ENCODE measurements at regions not wholly inside any gene's neighbourhood (a gene's known extent, or its start where the extent isn't known, plus 50 kb on each side); places are given as distances from the start of the nearest gene placed in this dataset.

- Histone ChIP-seq H3K27me3 (ENCODE audit: insufficient read depth, low read length) (peaks cover 29% of the 10 kb centered on the region), H3K4me2 (ENCODE audit: insufficient read depth, low read length) (no peak overlapping the region)
Measured at GRCh38 chr16:86436466-86437185, 73.7 kb upstream of the FOXF1 start.

GRCh38 chr16:86437348-86437747 lies 73.0 kb upstream of the FOXF1 start:
- DNase-seq (ENCODE audit: insufficient read length, low spot score, missing footprints): no peak
- Histone ChIP-seq H3K36me3 (ENCODE audit: insufficient read depth, low read length) (no peaks in the 10 kb centered on the region), H3K79me2 (ENCODE audit: insufficient read depth, low read length) (no peaks in the 10 kb centered on the region), H3K4me1 (ENCODE audit: insufficient read depth, low read length) (no peaks in the 10 kb centered on the region), H3K4me2 (ENCODE audit: insufficient read depth, low read length) (no peak overlapping the region), H3K27ac (ENCODE audit: low read depth, low read length) (no peak overlapping the region), H4K20me1 (ENCODE audit: insufficient read depth, low read length) (no peaks in the 10 kb centered on the region), H3K27me3 (ENCODE audit: insufficient read depth, low read length) (peaks cover 28% of the 10 kb centered on the region), H3K4me3 (ENCODE audit: insufficient read depth, low read length) (no peak overlapping the region), H3K9me3 (ENCODE audit: low read depth, low read length) (no peaks in the 10 kb centered on the region), H2AFZ (ENCODE audit: low read length) (no peak overlapping the region)
- TF ChIP-seq CTCF (IDR thresholded peaks at IDR 0.05; ENCODE audit: extremely low read depth, low read depth, low read length): no peak

More at GRCh38 chr16:86436466-86437185, 73.7 kb upstream of the FOXF1 start:
- no peak for DNase-seq (ENCODE audit: insufficient read length, low spot score, missing footprints)
- Histone ChIP-seq H4K20me1 (ENCODE audit: insufficient read depth, low read length) (no peaks in the 10 kb centered on the region), H3K4me3 (ENCODE audit: insufficient read depth, low read length) (no peak overlapping the region), H3K27ac (ENCODE audit: low read depth, low read length) (no peak overlapping the region), H3K79me2 (ENCODE audit: insufficient read depth, low read length) (no peaks in the 10 kb centered on the region), H3K36me3 (ENCODE audit: insufficient read depth, low read length) (no peaks in the 10 kb centered on the region), H2AFZ (ENCODE audit: low read length) (no peak overlapping the region), H3K9me3 (ENCODE audit: low read depth, low read length) (no peaks in the 10 kb centered on the region), H3K4me1 (ENCODE audit: insufficient read depth, low read length) (no peaks in the 10 kb centered on the region)
- no peak for TF ChIP-seq CTCF (IDR thresholded peaks at IDR 0.05; ENCODE audit: extremely low read depth, low read depth, low read length)

GRCh38 chr16:86442703-86443102 lies 67.6 kb upstream of the FOXF1 start:
- TF ChIP-seq CTCF (IDR thresholded peaks at IDR 0.05; ENCODE audit: extremely low read depth, low read depth, low read length): no peak
- Histone ChIP-seq H3K4me3 (ENCODE audit: insufficient read depth, low read length) (no peak overlapping the region), H3K27ac (ENCODE audit: low read depth, low read length) (no peak overlapping the region), H3K79me2 (ENCODE audit: insufficient read depth, low read length) (no peaks in the 10 kb centered on the region), H3K27me3 (ENCODE audit: insufficient read depth, low read length) (peaks cover 36% of the 10 kb centered on the region), H4K20me1 (ENCODE audit: insufficient read depth, low read length) (no peaks in the 10 kb centered on the region), H3K36me3 (ENCODE audit: insufficient read depth, low read length) (no peaks in the 10 kb centered on the region), H3K9me3 (ENCODE audit: low read depth, low read length) (no peaks in the 10 kb centered on the region), H3K4me1 (ENCODE audit: insufficient read depth, low read length) (no peaks in the 10 kb centered on the region), H3K4me2 (ENCODE audit: insufficient read depth, low read length) (no peak overlapping the region), H2AFZ (ENCODE audit: low read length) (no peak overlapping the region)
- DNase-seq (ENCODE audit: insufficient read length, low spot score, missing footprints): no peak

- Histone ChIP-seq H4K20me1 (ENCODE audit: insufficient read depth, low read length) (no peaks in the 10 kb centered on the region), H3K79me2 (ENCODE audit: insufficient read depth, low read length) (no peaks in the 10 kb centered on the region), H3K36me3 (ENCODE audit: insufficient read depth, low read length) (no peaks in the 10 kb centered on the region)
Measured at GRCh38 chr16:86443508-86444147, 66.7 kb upstream of the FOXF1 start.

More at GRCh38 chr16:86443508-86444147, 66.7 kb upstream of the FOXF1 start:
- Histone ChIP-seq H3K4me2 (ENCODE audit: insufficient read depth, low read length) (no peak overlapping the region), H3K4me3 (ENCODE audit: insufficient read depth, low read length) (no peak overlapping the region), H3K27ac (ENCODE audit: low read depth, low read length) (no peak overlapping the region), H2AFZ (ENCODE audit: low read length) (no peak overlapping the region), H3K27me3 (ENCODE audit: insufficient read depth, low read length) (peaks cover 31% of the 10 kb centered on the region), H3K9me3 (ENCODE audit: low read depth, low read length) (no peaks in the 10 kb centered on the region), H3K4me1 (ENCODE audit: insufficient read depth, low read length) (no peaks in the 10 kb centered on the region)
- no peak for TF ChIP-seq CTCF (IDR thresholded peaks at IDR 0.05; ENCODE audit: extremely low read depth, low read depth, low read length)
- no peak for DNase-seq (ENCODE audit: insufficient read length, low spot score, missing footprints)
